GM18870 (cell line): ENCODE measurements at regions not wholly inside any gene's neighbourhood (a gene's known extent, or its start where the extent isn't known, plus 50 kb on each side); places are given as distances from the start of the nearest gene placed in this dataset.
"Not testable (repeated sequence)": the region's sequence is repeated elsewhere in the genome, so short reads cannot be mapped to it uniquely, and the experiment has no call there.

Experiments used
- ATAC-seq: cut with Tn5 transposase; IDR thresholded peaks from one replicate; pipeline ENCODE4 v1.9.1; 2021; ENCODE audit warnings: moderate library complexity; ENCODE audit not compliant: unreplicated experiment

GRCh38 chr2:7696556-7696955 is 779.3 kb downstream of the RNF144A start:
- not testable (repeated sequence) for ATAC-seq

GRCh38 chr2:7697052-7697451 is 779.8 kb downstream of the RNF144A start:
- ATAC-seq: no peak

- ATAC-seq: no peak
Observed at GRCh38 chr2:7701791-7702190, 784.6 kb downstream of the RNF144A start.

- ATAC-seq: no peak
Observed at GRCh38 chr2:7703048-7703447, 785.8 kb downstream of the RNF144A start.

- no peak for ATAC-seq
Observed at GRCh38 chr2:7703543-7704144, 786.4 kb downstream of the RNF144A start.

GRCh38 chr2:7704296-7704865 is 787.2 kb downstream of the RNF144A start:
- ATAC-seq: no peak

- no peak for ATAC-seq
Observed at GRCh38 chr2:7706791-7707190, 789.6 kb downstream of the RNF144A start.

GRCh38 chr2:7707723-7708122 is 790.5 kb downstream of the RNF144A start:
- ATAC-seq: no peak

- ATAC-seq: no peak
Observed at GRCh38 chr2:7709907-7710306, 792.7 kb downstream of the RNF144A start.

- ATAC-seq: no peak
Observed at GRCh38 chr2:7711167-7711566, 794.0 kb downstream of the RNF144A start.

GRCh38 chr2:7719876-7720275 is 802.7 kb downstream of the RNF144A start:
- no peak for ATAC-seq

- ATAC-seq: no peak
Observed at GRCh38 chr2:7721413-7721995, 804.3 kb downstream of the RNF144A start.

GRCh38 chr2:7722212-7722910 is 805.1 kb downstream of the RNF144A start:
- peak; percentile 50 for ATAC-seq

GRCh38 chr2:7724336-7724735 is 807.1 kb downstream of the RNF144A start:
- ATAC-seq: no peak

GRCh38 chr2:7725171-7725849 is 808.1 kb downstream of the RNF144A start:
- ATAC-seq: no peak

GRCh38 chr2:7725850-7726242 is 808.6 kb downstream of the RNF144A start:
- no peak for ATAC-seq

- ATAC-seq: no peak
Observed at GRCh38 chr2:7726989-7727388, 809.8 kb downstream of the RNF144A start.

GRCh38 chr2:7728388-7728787 is 811.2 kb downstream of the RNF144A start:
- no peak for ATAC-seq

- ATAC-seq: no peak
Observed at GRCh38 chr2:7730449-7730848, 813.2 kb downstream of the RNF144A start.

GRCh38 chr2:7730990-7731389 is 813.8 kb downstream of the RNF144A start:
- ATAC-seq: no peak

GRCh38 chr2:7732497-7732896 is 815.3 kb downstream of the RNF144A start:
- no peak for ATAC-seq
